HG02943 (cell line): ENCODE measurements at regions not wholly inside any gene's neighbourhood (a gene's known extent, or its start where the extent isn't known, plus 50 kb on each side); places are given as distances from the start of the nearest gene placed in this dataset.
A peak's percentile ranks its signal among the peaks of the same experiment; 100 is the strongest.
"Not testable (repeated sequence)": the region's sequence is repeated elsewhere in the genome, so short reads cannot be mapped to it uniquely, and the experiment has no call there.

Source experiments
- ATAC-seq: cut with Tn5 transposase; IDR thresholded peaks from one replicate; pipeline ENCODE4 v1.9.1; 2021; ENCODE audit warnings: mild to moderate bottlenecking, low read depth, moderate library complexity; ENCODE audit not compliant: unreplicated experiment

GRCh38 chr12:76186131-76186906 lies 101.8 kb upstream of the NAP1L1 start:
- no peak for ATAC-seq

- peak; percentile 55 for ATAC-seq
Measured at GRCh38 chr12:76183459-76184186, 99.1 kb upstream of the NAP1L1 start.

- no peak for ATAC-seq
Measured at GRCh38 chr12:76180401-76181277, 96.2 kb upstream of the NAP1L1 start.

- ATAC-seq: no peak
Measured at GRCh38 chr12:76178452-76178851, 94.0 kb upstream of the NAP1L1 start.

- ATAC-seq: no peak
Measured at GRCh38 chr12:76177821-76178220, 93.3 kb upstream of the NAP1L1 start.

GRCh38 chr12:76176940-76177339 lies 92.5 kb upstream of the NAP1L1 start:
- no peak for ATAC-seq

- ATAC-seq: not testable (repeated sequence)
Measured at GRCh38 chr12:76175946-76176345, 91.5 kb upstream of the NAP1L1 start.

- ATAC-seq: no peak
Measured at GRCh38 chr12:76173756-76174155, 89.3 kb upstream of the NAP1L1 start.

GRCh38 chr12:76158518-76159321 lies 74.2 kb upstream of the NAP1L1 start:
- ATAC-seq: peak; percentile 99

- no peak for ATAC-seq
Measured at GRCh38 chr12:76156726-76157125, 72.2 kb upstream of the NAP1L1 start.

GRCh38 chr12:76156314-76156713 lies 71.8 kb upstream of the NAP1L1 start:
- ATAC-seq: no peak

- no peak for ATAC-seq
Measured at GRCh38 chr12:76155157-76155670, 70.7 kb upstream of the NAP1L1 start.

GRCh38 chr12:76153616-76154015 lies 69.1 kb upstream of the NAP1L1 start:
- ATAC-seq: no peak

GRCh38 chr12:76152181-76152807 lies 67.8 kb upstream of the NAP1L1 start:
- ATAC-seq: peak; percentile 75

GRCh38 chr12:76144245-76144549 lies 59.7 kb upstream of the NAP1L1 start:
- no peak for ATAC-seq

- ATAC-seq: peak; percentile 95
Measured at GRCh38 chr12:76143343-76144244, 59.1 kb upstream of the NAP1L1 start.

- ATAC-seq: no peak
Measured at GRCh38 chr12:76142305-76142704, 57.8 kb upstream of the NAP1L1 start.

- no peak for ATAC-seq
Measured at GRCh38 chr12:76138656-76139055, 54.2 kb upstream of the NAP1L1 start.

- ATAC-seq: no peak
Measured at GRCh38 chr12:76137606-76138005, 53.1 kb upstream of the NAP1L1 start.
